H1 (cell line): ENCODE measurements at regions not wholly inside any gene's neighbourhood (a gene's known extent, or its start where the extent isn't known, plus 50 kb on each side); places are given as distances from the start of the nearest gene placed in this dataset.

Experiments
- CHD1 ChIP-seq: IDR thresholded peaks from 2 replicates; pipeline ENCODE4 v1.6.1; 2012; ENCODE audit warnings: low read depth, low read length, improper control_type of control experiment
- CREB1 ChIP-seq: IDR thresholded peaks from 2 replicates; pipeline ENCODE4 v1.6.1; 2012; ENCODE audit warnings: inconsistent platforms
- EP300 ChIP-seq, 2 experiments: IDR thresholded peaks; 1 replicate in 1 of 2; 2 replicates in 1 of 2; pipeline ENCODE4 v1.6.1; 2011 to 2012; ENCODE audit warnings: low read depth in 2 of 2, low read length in 2 of 2, mild to moderate bottlenecking in 2 of 2, borderline replicate concordance in 1 of 2, inconsistent platforms in 1 of 2, moderate library complexity in 1 of 2
- FOSL1 ChIP-seq: IDR thresholded peaks from 2 replicates; pipeline ENCODE4 v1.6.1; 2011; ENCODE audit warnings: mild to moderate bottlenecking, low read depth, low read length, moderate library complexity; ENCODE audit not compliant: insufficient read depth
- HDAC2 ChIP-seq, 2 experiments: fragments of 300-600 bp in 1 of 2; sonication (generic) in 1 of 2; IDR thresholded peaks; 2 replicates each; pipeline ENCODE4 v1.6.1; 2011 to 2012; ENCODE audit warnings: low read depth in 2 of 2, low read length in 2 of 2, mild to moderate bottlenecking in 2 of 2, moderate library complexity in 2 of 2, borderline replicate concordance in 1 of 2, inconsistent platforms in 1 of 2
- JUND ChIP-seq: IDR thresholded peaks from 2 replicates; pipeline ENCODE4 v1.6.1; 2011; ENCODE audit warnings: mild to moderate bottlenecking, improper control_type of control experiment, low read length
- POLR2A ChIP-seq, 2 experiments: IDR thresholded peaks; 1 replicate in 1 of 2; 2 replicates in 1 of 2; pipeline ENCODE4 v1.6.1; 2011; ENCODE audit warnings: low read depth in 2 of 2, low read length in 2 of 2, mild to moderate bottlenecking in 2 of 2; ENCODE audit errors: control extremely low read depth in 1 of 2
- POLR2AphosphoS5 ChIP-seq: IDR thresholded peaks from 2 replicates; pipeline ENCODE4 v1.6.1; 2011; ENCODE audit warnings: low read depth, low read length
- TAF1 ChIP-seq: IDR thresholded peaks from 2 replicates; pipeline ENCODE4 v1.6.1; 2011; ENCODE audit warnings: mild to moderate bottlenecking, low read depth, low read length
- TF ChIP-seq, protein P1 (sequence below), 3 experiments: IDR thresholded peaks; 1 replicate in 2 of 3; 2 replicates in 1 of 3; pipeline versions ENCODE4 v1.5.1 to v1.6.1; 2011; ENCODE audit warnings: low read length in 3 of 3, mild to moderate bottlenecking in 3 of 3, inconsistent platforms in 2 of 3, low read depth in 1 of 3, moderate library complexity in 1 of 3; ENCODE audit not compliant: insufficient read depth in 1 of 3; ENCODE audit errors: control extremely low read depth in 1 of 3
- TF ChIP-seq, protein P2 (sequence below): IDR thresholded peaks from 2 replicates; pipeline ENCODE4 v1.6.1; 2012; ENCODE audit warnings: inconsistent platforms
- TF ChIP-seq, protein P3 (sequence below): IDR thresholded peaks from 2 replicates; pipeline ENCODE4 v1.6.1; 2012; ENCODE audit warnings: low read length, inconsistent platforms

DNA sequence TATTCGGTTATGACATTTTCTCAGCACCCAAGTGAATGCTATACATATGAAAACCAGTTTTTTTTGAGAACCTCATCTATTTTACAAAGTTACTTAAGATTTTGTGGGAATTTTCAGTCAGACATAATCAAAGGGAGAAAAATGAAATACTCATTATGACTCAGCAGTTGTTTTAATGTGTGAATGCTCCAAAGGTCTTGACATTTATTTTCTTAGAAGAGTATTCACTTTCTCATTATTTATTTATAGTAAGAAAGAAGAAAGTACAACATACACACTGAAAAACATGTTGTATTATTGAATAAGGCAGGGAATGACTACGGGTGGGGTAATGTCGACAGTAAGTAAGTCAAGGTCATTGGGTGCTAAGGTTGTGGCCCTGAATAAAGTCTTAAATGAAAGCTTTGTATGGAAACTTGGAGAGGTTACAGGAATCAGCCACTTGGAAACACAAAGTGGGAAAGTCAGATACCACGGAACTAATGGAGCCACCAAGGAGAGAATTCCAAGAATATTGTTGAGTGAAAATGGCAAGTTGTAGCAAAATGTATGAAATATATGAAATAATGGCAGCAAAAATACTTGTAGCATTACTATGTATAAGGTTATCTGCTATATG, 844.5 kb downstream of the TBL1XR1 start:
- TF ChIP-seq, protein P1, sequence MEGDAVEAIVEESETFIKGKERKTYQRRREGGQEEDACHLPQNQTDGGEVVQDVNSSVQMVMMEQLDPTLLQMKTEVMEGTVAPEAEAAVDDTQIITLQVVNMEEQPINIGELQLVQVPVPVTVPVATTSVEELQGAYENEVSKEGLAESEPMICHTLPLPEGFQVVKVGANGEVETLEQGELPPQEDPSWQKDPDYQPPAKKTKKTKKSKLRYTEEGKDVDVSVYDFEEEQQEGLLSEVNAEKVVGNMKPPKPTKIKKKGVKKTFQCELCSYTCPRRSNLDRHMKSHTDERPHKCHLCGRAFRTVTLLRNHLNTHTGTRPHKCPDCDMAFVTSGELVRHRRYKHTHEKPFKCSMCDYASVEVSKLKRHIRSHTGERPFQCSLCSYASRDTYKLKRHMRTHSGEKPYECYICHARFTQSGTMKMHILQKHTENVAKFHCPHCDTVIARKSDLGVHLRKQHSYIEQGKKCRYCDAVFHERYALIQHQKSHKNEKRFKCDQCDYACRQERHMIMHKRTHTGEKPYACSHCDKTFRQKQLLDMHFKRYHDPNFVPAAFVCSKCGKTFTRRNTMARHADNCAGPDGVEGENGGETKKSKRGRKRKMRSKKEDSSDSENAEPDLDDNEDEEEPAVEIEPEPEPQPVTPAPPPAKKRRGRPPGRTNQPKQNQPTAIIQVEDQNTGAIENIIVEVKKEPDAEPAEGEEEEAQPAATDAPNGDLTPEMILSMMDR (IDR thresholded peaks at IDR 0.05; ENCODE audit: control extremely low read depth in 1 of 3, insufficient read depth in 1 of 3, low read depth in 1 of 3, low read length in 3 of 3), result no peak
- TF ChIP-seq, protein P2, sequence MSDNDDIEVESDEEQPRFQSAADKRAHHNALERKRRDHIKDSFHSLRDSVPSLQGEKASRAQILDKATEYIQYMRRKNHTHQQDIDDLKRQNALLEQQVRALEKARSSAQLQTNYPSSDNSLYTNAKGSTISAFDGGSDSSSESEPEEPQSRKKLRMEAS, result no peak
- TF ChIP-seq CHD1 (no peak), JUND (no peak), FOSL1 (no peak), POLR2AphosphoS5 (no peak), TAF1 (no peak), HDAC2 (IDR thresholded peaks at IDR 0.05; ENCODE audit: borderline replicate concordance in 1 of 2, low read depth in 2 of 2, low read length in 2 of 2) (no peak), POLR2A (IDR thresholded peaks at IDR 0.05; ENCODE audit: control extremely low read depth in 1 of 2, low read depth in 2 of 2, low read length in 2 of 2) (no peak), EP300 (IDR thresholded peaks at IDR 0.05; ENCODE audit: borderline replicate concordance in 1 of 2, low read depth in 2 of 2, low read length in 2 of 2) (no peak), CREB1 (no peak)
- TF ChIP-seq, protein P3, sequence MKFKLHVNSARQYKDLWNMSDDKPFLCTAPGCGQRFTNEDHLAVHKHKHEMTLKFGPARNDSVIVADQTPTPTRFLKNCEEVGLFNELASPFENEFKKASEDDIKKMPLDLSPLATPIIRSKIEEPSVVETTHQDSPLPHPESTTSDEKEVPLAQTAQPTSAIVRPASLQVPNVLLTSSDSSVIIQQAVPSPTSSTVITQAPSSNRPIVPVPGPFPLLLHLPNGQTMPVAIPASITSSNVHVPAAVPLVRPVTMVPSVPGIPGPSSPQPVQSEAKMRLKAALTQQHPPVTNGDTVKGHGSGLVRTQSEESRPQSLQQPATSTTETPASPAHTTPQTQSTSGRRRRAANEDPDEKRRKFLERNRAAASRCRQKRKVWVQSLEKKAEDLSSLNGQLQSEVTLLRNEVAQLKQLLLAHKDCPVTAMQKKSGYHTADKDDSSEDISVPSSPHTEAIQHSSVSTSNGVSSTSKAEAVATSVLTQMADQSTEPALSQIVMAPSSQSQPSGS, result no peak
